Mesenchymal stem cell (in vitro differentiated cells and primary cell): ENCODE measurements at regions not wholly inside any gene's neighbourhood (a gene's known extent, or its start where the extent isn't known, plus 50 kb on each side); places are given as distances from the start of the nearest gene placed in this dataset.

Experiments used
- DNase-seq: peaks from one replicate; pipeline ENCODE4 v3.0.0-alpha.2; 2013
- H2AFZ ChIP-seq: one replicate; pipeline ENCODE4 v1.6.1; 2013; ENCODE audit warnings: low read depth, mild to moderate bottlenecking, control low read depth, inconsistent platforms, low read length, moderate library complexity
- H2AK5ac ChIP-seq: 2 replicates; pipeline ENCODE4 v1.6.1; 2013; ENCODE audit warnings: low read length, moderate library complexity, mild to moderate bottlenecking, inconsistent platforms; ENCODE audit not compliant: severe bottlenecking
- H2BK120ac ChIP-seq: one replicate; pipeline ENCODE4 v1.6.1; 2013; ENCODE audit warnings: low read depth, mild to moderate bottlenecking, inconsistent platforms, low read length, moderate library complexity
- H2BK12ac ChIP-seq, 2 experiments: one replicate each; pipeline ENCODE4 v1.6.1; 2013; ENCODE audit warnings: inconsistent platforms in 2 of 2, low read length in 2 of 2, mild to moderate bottlenecking in 2 of 2, moderate library complexity in 2 of 2, control low read depth in 1 of 2
- H2BK15ac ChIP-seq: one replicate; pipeline ENCODE4 v1.6.1; 2013; ENCODE audit warnings: mild to moderate bottlenecking, low read depth, inconsistent platforms; ENCODE audit not compliant: poor library complexity, severe bottlenecking
- H2BK5ac ChIP-seq: 2 replicates; pipeline ENCODE4 v1.6.1; 2013; ENCODE audit warnings: low read depth, mild to moderate bottlenecking, low read length, control low read depth, inconsistent platforms; ENCODE audit not compliant: poor library complexity, severe bottlenecking
- H3K14ac ChIP-seq, 2 experiments: one replicate each; pipeline ENCODE4 v1.6.1; 2013; ENCODE audit warnings: inconsistent platforms in 2 of 2, low read length in 2 of 2, control low read depth in 1 of 2, mild to moderate bottlenecking in 1 of 2, moderate library complexity in 1 of 2
- H3K18ac ChIP-seq, 2 experiments: one replicate each; pipeline ENCODE4 v1.6.1; 2013; ENCODE audit warnings: inconsistent platforms in 2 of 2, low read length in 2 of 2, control low read depth in 1 of 2, low read depth in 1 of 2, mild to moderate bottlenecking in 1 of 2
- H3K23ac ChIP-seq, 2 experiments: one replicate each; pipeline ENCODE4 v1.6.1; 2013; ENCODE audit warnings: inconsistent platforms in 2 of 2, low read length in 2 of 2, mild to moderate bottlenecking in 2 of 2, moderate library complexity in 2 of 2, control low read depth in 1 of 2
- H3K27ac ChIP-seq: 2 replicates; pipeline ENCODE4 v1.5.1; 2013; ENCODE audit warnings: mild to moderate bottlenecking, moderate library complexity, low read length, control low read depth, inconsistent platforms; ENCODE audit not compliant: poor library complexity, severe bottlenecking
- H3K27me3 ChIP-seq, 2 experiments: 2 replicates each; pipeline versions ENCODE4 v1.6.1 to v1.7.0; 2013; ENCODE audit warnings: low read length in 2 of 2, mild to moderate bottlenecking in 2 of 2, moderate library complexity in 2 of 2, control low read depth in 1 of 2, inconsistent platforms in 1 of 2; ENCODE audit not compliant: control insufficient read depth in 1 of 2, insufficient read depth in 1 of 2
- H3K36me3 ChIP-seq, 2 experiments: 2 replicates each; pipeline versions ENCODE4 v1.6.1 to v1.7.0; 2013; ENCODE audit warnings: low read length in 2 of 2, control low read depth in 1 of 2, inconsistent platforms in 1 of 2, low read depth in 1 of 2, mild to moderate bottlenecking in 1 of 2; ENCODE audit not compliant: insufficient read depth in 2 of 2, control insufficient read depth in 1 of 2
- H3K4ac ChIP-seq, 2 experiments: one replicate each; pipeline ENCODE4 v1.6.1; 2013; ENCODE audit warnings: inconsistent platforms in 2 of 2, low read length in 2 of 2, mild to moderate bottlenecking in 2 of 2, moderate library complexity in 2 of 2, control low read depth in 1 of 2, low read depth in 1 of 2
- H3K4me1 ChIP-seq: 2 replicates; pipeline ENCODE4 v1.6.1; 2013; ENCODE audit warnings: low read depth, low read length, control low read depth; ENCODE audit not compliant: control insufficient read depth, insufficient read depth
- H3K4me2 ChIP-seq: 2 replicates; pipeline ENCODE4 v1.6.1; 2013; ENCODE audit warnings: low read length, mild to moderate bottlenecking, inconsistent platforms; ENCODE audit not compliant: poor library complexity, severe bottlenecking
- H3K4me3 ChIP-seq, 2 experiments: 2 replicates each; pipeline versions ENCODE4 v1.5.1 to v1.7.0; 2013; ENCODE audit warnings: low read length in 2 of 2, mild to moderate bottlenecking in 2 of 2, control low read depth in 1 of 2, low read depth in 1 of 2; ENCODE audit not compliant: insufficient read depth in 1 of 2
- H3K79me1 ChIP-seq: replicated peaks from 2 replicates; pipeline ENCODE4 v1.6.1; 2013; ENCODE audit warnings: mild to moderate bottlenecking, control low read depth, low read length, inconsistent platforms; ENCODE audit not compliant: poor library complexity, severe bottlenecking
- H3K9ac ChIP-seq: 2 replicates; pipeline ENCODE4 v1.7.0; 2013; ENCODE audit warnings: mild to moderate bottlenecking, low read length, moderate library complexity
- H3K9me3 ChIP-seq: 2 replicates; pipeline ENCODE4 v1.7.0; 2013; ENCODE audit warnings: mild to moderate bottlenecking, low read length; ENCODE audit not compliant: control insufficient read depth
- H4K8ac ChIP-seq: one replicate; pipeline ENCODE4 v1.6.1; 2013; ENCODE audit warnings: inconsistent platforms, mild to moderate bottlenecking, low read length, moderate library complexity
- H4K91ac ChIP-seq: one replicate; pipeline ENCODE4 v1.6.1; 2013; ENCODE audit warnings: mild to moderate bottlenecking, low read length, inconsistent platforms
- WGBS: methylation state at CpG from one replicate; pipeline ENCODE4 v1.1.7; 2013; ENCODE audit warnings: mixed read lengths; 5-methylcytosine and 5-hydroxymethylcytosine counted together

DNA sequence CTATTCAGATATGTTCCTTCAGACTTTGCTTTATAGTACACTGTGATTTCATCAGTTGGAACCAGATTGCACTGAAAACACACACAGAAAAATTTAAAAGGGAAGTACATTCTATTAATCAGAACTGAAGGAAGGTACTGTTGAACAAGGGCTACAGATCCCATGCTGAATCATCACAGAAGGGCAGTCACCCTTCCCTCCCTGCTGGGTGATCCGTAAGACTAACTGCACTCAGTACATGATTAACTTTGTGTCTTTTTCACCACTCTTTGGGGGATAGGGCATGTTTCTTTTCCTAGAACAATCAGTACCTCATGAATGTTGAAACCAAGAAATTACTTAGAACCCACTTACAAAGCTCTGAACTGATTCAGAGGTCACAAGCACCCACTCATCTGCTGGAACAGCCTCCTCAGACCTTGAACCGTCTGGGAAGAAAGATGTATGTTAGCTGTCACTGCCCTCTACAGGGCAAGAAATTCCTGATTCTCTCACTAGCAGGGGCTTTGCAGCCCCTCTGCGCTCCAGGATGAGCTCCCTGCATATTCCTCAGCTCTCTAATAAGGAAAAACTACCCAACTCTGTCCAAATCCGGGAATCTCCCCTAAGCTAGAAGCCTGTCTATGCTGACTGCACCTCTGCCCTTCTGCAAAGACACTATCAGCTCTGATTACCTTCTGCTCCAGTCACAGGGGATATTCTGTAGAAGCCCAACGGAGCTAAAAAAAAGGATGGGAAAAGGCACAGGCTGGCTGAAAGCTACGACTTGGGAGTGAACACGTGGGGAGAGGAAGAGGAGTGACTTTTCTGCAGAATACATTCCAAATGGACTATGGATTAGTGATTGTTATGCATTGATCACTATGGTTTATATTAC lies 51.0 kb downstream of the IARS1 start:
- peak overlapping the region; percentile 85 for H2AK5ac ChIP-seq
- peak overlapping the region; percentile 32 for H3K4me2 ChIP-seq
- WGBS: 60% methylated on average over 7 of the region's 7 CpGs
- H3K18ac ChIP-seq: peak overlapping the region in 1 of 2 experiments; percentile 16
- no peak overlapping the region for H2BK120ac ChIP-seq
- H4K91ac ChIP-seq: no peak overlapping the region
- no peaks in the 10 kb centered on the region for H3K27me3 ChIP-seq
- H3K4me1 ChIP-seq: peaks cover 24% of the 10 kb centered on the region
- no peak overlapping the region for H3K4me3 ChIP-seq
- H3K23ac ChIP-seq: no peak overlapping the region
- no peak overlapping the region for H2AFZ ChIP-seq
- peaks cover 9% of the 10 kb centered on the region for H3K79me1 ChIP-seq
- H3K27ac ChIP-seq: peak overlapping the region; percentile 96
- H4K8ac ChIP-seq: no peak overlapping the region
- DNase-seq: peak; percentile 80
- H3K9ac ChIP-seq: peak overlapping the region; percentile 75
- no peak overlapping the region for H2BK15ac ChIP-seq
- peak overlapping the region in 1 of 2 experiments; percentile 8 for H2BK12ac ChIP-seq
- no peak overlapping the region for H3K14ac ChIP-seq
- no peak overlapping the region for H3K4ac ChIP-seq
- no peaks in the 10 kb centered on the region for H3K9me3 ChIP-seq
- peak overlapping the region; percentile 11 for H2BK5ac ChIP-seq
- H3K36me3 ChIP-seq: peaks cover 20 to 92% of the 10 kb centered on the region in 2 experiments

GRCh38 chr9:92236915-92237314 lies 56.6 kb downstream of the IARS1 start:
- no peak overlapping the region for H3K4ac ChIP-seq
- 93% methylated on average over 1 of the region's 3 CpGs for WGBS
- H3K79me1 ChIP-seq: peaks cover 9% of the 10 kb centered on the region
- H4K8ac ChIP-seq: no peak overlapping the region
- no peak overlapping the region for H3K9ac ChIP-seq
- H3K4me2 ChIP-seq: no peak overlapping the region
- no peak overlapping the region for H3K14ac ChIP-seq
- no peak overlapping the region for H3K4me3 ChIP-seq
- no peak overlapping the region for H2AK5ac ChIP-seq
- no peak for DNase-seq
- no peak overlapping the region for H3K18ac ChIP-seq
- H3K27me3 ChIP-seq: no peaks in the 10 kb centered on the region
- H3K9me3 ChIP-seq: no peaks in the 10 kb centered on the region
- no peak overlapping the region for H3K27ac ChIP-seq
- no peak overlapping the region for H2BK5ac ChIP-seq
- no peak overlapping the region for H2BK120ac ChIP-seq
- H3K4me1 ChIP-seq: peaks cover 3% of the 10 kb centered on the region
- no peak overlapping the region for H2AFZ ChIP-seq
- H2BK15ac ChIP-seq: no peak overlapping the region
- no peak overlapping the region for H2BK12ac ChIP-seq
- peaks cover 24 to 92% of the 10 kb centered on the region in 2 experiments for H3K36me3 ChIP-seq
- no peak overlapping the region for H3K23ac ChIP-seq
- no peak overlapping the region for H4K91ac ChIP-seq

- Histone ChIP-seq H3K27ac (no peak overlapping the region), H3K27me3 (no peaks in the 10 kb centered on the region), H2BK12ac (no peak overlapping the region), H3K4me3 (no peak overlapping the region), H2BK120ac (no peak overlapping the region), H3K4me2 (no peak overlapping the region), H3K79me1 (peaks cover 9% of the 10 kb centered on the region), H2BK15ac (no peak overlapping the region), H3K9me3 (no peaks in the 10 kb centered on the region), H3K9ac (no peak overlapping the region), H2BK5ac (no peak overlapping the region), H2AK5ac (no peak overlapping the region), H2AFZ (no peak overlapping the region), H3K14ac (no peak overlapping the region), H3K18ac (no peak overlapping the region), H4K91ac (no peak overlapping the region), H3K36me3 (peaks cover 24 to 89% of the 10 kb centered on the region in 2 experiments), H3K23ac (no peak overlapping the region), H4K8ac (no peak overlapping the region), H3K4ac (no peak overlapping the region), H3K4me1 (peaks cover 3% of the 10 kb centered on the region)
- no peak for DNase-seq
- 96% methylated on average over 3 of the region's 4 CpGs for WGBS
Measured at GRCh38 chr9:92236465-92236864, 57.0 kb downstream of the IARS1 start.

- 98% methylated on average over 5 of the region's 5 CpGs for WGBS
Measured at GRCh38 chr9:92234514-92234913, 59.0 kb downstream of the IARS1 start.

More at GRCh38 chr9:92234514-92234913, 59.0 kb downstream of the IARS1 start:
- H2BK5ac ChIP-seq: no peak overlapping the region
- no peak overlapping the region for H2AFZ ChIP-seq
- H2BK12ac ChIP-seq: no peak overlapping the region
- H3K18ac ChIP-seq: no peak overlapping the region
- no peak overlapping the region for H3K4me2 ChIP-seq
- no peak overlapping the region for H3K4ac ChIP-seq
- H3K4me1 ChIP-seq: no peaks in the 10 kb centered on the region
- H3K4me3 ChIP-seq: no peak overlapping the region
- no peak overlapping the region for H3K14ac ChIP-seq
- no peak for DNase-seq
- no peak overlapping the region for H3K23ac ChIP-seq
- H2BK15ac ChIP-seq: no peak overlapping the region
- H3K36me3 ChIP-seq: peaks cover 17 to 86% of the 10 kb centered on the region in 2 experiments
- H3K79me1 ChIP-seq: peaks cover 2% of the 10 kb centered on the region
- no peak overlapping the region for H3K9ac ChIP-seq
- H4K8ac ChIP-seq: no peak overlapping the region
- no peak overlapping the region for H2AK5ac ChIP-seq
- H3K9me3 ChIP-seq: no peaks in the 10 kb centered on the region
- no peak overlapping the region for H3K27ac ChIP-seq
- H2BK120ac ChIP-seq: no peak overlapping the region
- no peak overlapping the region for H4K91ac ChIP-seq
- H3K27me3 ChIP-seq: no peaks in the 10 kb centered on the region
